Transverse colon (tissue), 4 donors: ENCODE measurements at regions not wholly inside any gene's neighbourhood (a gene's known extent, or its start where the extent isn't known, plus 50 kb on each side); places are given as distances from the start of the nearest gene placed in this dataset.

Experiments used
- CTCF ChIP-seq, 5 experiments: fragments of 200-600 bp in 3 of 5; fragments of 450-650 bp in 2 of 5; sonication (generic) in 3 of 5; IDR thresholded peaks; 1 replicate in 2 of 5; 2 replicates in 3 of 5; pipeline ENCODE4 v1.5.1; 2016 to 2017; ENCODE audit warnings: antibody characterized with exemption in 5 of 5, inconsistent platforms in 3 of 5, mild to moderate bottlenecking in 2 of 5, moderate library complexity in 1 of 5
- POLR2A ChIP-seq: fragments of 450-650 bp; IDR thresholded peaks from one replicate; pipeline ENCODE4 v1.6.1; 2016; ENCODE audit warnings: antibody characterized with exemption, mild to moderate bottlenecking, moderate library complexity
- POLR2AphosphoS5 ChIP-seq, 3 donors: sonication (generic); formaldehyde crosslinking; IDR thresholded peaks; one replicate each; pipeline ENCODE4 v1.6.1; 2016; ENCODE audit warnings: antibody characterized with exemption in 3 of 3

DNA sequence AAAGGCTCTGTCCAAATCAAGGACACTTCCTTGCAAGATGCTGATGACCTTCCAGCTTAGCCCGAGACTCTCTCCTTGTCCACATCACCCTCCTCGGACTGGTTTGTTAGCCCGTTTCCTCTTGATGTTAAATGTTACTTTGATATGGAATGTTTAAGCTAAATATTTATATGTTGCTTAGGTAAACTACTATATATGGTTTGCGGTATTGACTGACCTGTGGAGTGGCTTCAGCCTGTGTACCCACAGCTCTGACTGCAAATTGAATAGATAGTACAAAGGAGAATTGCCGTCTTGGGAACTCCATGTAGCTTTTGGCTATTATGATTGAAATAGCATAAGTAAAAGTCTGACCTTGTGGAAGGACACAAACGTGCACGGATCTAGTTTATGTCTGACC, 422.0 kb downstream of the YTHDC2 start:
- no peak for TF ChIP-seq POLR2AphosphoS5 (IDR thresholded peaks at IDR 0.05)
- TF ChIP-seq CTCF (IDR thresholded peaks at IDR 0.05): no peak
- TF ChIP-seq POLR2A: no peak
